ENCODE measurements at regions not wholly inside any gene's neighbourhood (a gene's known extent, or its start where the extent isn't known, plus 50 kb on each side); places are given as distances from the start of the nearest gene placed in this dataset.

DNA sequence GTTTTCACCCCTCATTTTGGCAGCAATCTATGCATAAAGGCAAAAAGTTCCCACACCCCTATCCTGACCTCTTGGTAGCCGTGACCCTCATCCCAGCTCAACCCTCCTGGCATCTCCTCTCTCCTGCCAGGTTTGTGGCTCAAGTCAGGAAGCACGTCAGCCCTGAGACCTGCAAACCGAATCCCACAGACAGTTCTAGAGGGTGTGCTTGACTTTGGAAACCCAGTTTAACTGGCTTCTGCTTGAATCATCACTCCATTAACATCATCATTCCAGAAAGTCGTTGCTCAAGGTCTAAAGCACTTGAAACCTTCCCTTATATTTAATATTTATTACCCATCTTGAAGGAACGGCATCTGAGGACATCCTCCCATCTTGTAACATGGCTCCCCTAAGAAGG is 133.4 kb upstream of the ERG start:
- TF ChIP-seq POLR2A (IDR thresholded peaks at IDR 0.05; ENCODE audit: low read depth, low read length), result no peak
- no peak for TF ChIP-seq POLR2AphosphoS5 (IDR thresholded peaks at IDR 0.05; ENCODE audit: insufficient read depth, low read depth, low read length)
- no peak for TF ChIP-seq FOS (IDR thresholded peaks at IDR 0.05; ENCODE audit: borderline replicate concordance, insufficient read depth, low read length)
- TF ChIP-seq, protein P1, sequence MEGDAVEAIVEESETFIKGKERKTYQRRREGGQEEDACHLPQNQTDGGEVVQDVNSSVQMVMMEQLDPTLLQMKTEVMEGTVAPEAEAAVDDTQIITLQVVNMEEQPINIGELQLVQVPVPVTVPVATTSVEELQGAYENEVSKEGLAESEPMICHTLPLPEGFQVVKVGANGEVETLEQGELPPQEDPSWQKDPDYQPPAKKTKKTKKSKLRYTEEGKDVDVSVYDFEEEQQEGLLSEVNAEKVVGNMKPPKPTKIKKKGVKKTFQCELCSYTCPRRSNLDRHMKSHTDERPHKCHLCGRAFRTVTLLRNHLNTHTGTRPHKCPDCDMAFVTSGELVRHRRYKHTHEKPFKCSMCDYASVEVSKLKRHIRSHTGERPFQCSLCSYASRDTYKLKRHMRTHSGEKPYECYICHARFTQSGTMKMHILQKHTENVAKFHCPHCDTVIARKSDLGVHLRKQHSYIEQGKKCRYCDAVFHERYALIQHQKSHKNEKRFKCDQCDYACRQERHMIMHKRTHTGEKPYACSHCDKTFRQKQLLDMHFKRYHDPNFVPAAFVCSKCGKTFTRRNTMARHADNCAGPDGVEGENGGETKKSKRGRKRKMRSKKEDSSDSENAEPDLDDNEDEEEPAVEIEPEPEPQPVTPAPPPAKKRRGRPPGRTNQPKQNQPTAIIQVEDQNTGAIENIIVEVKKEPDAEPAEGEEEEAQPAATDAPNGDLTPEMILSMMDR (IDR thresholded peaks at IDR 0.05; ENCODE audit: extremely low read depth in 1 of 2, insufficient read depth in 1 of 2, low read depth in 1 of 2, low read length in 2 of 2), result no peak
- no peak for TF ChIP-seq EZH2 (IDR thresholded peaks at IDR 0.05; ENCODE audit: borderline replicate concordance, low read depth, low read length, severe bottlenecking)

All from endothelial cell of umbilical vein (primary cell).